A172 (cell line): ENCODE measurements at regions not wholly inside any gene's neighbourhood (a gene's known extent, or its start where the extent isn't known, plus 50 kb on each side); places are given as distances from the start of the nearest gene placed in this dataset.

Source experiments
- DNase-seq: peaks from one replicate; pipeline ENCODE4 v3.0.0-alpha.2; 2015; ENCODE audit warnings: low spot score

DNA sequence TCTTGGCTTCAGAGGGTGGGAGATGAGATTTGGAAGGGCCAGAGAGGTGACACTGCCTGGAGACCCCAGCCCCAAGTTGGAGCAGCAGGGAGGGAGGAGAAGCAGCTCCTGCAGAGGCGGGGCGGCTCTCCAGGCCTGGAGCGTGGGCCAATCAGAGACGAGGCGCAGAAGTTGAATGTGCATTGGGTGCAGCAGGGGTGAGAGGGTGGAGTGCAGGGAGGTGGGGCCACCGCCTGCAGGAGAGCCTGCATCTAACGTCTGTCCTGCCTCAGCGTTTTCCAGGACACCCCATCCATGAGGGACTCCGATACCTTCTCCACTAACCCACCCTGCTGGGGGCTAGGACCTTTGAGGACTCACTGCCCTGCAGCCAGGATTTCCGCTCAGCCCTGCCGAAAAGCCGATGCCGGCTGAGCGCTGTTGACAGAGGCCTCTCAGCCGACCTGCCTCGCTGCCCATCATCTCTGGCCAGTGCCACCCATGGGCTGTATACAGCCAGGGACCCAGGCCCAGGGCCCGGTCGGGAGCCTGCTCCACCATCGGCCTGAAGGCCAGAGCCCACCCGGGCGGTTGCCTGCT, 146.2 kb downstream of the ENGASE start:
- DNase-seq, result no peak

DNA sequence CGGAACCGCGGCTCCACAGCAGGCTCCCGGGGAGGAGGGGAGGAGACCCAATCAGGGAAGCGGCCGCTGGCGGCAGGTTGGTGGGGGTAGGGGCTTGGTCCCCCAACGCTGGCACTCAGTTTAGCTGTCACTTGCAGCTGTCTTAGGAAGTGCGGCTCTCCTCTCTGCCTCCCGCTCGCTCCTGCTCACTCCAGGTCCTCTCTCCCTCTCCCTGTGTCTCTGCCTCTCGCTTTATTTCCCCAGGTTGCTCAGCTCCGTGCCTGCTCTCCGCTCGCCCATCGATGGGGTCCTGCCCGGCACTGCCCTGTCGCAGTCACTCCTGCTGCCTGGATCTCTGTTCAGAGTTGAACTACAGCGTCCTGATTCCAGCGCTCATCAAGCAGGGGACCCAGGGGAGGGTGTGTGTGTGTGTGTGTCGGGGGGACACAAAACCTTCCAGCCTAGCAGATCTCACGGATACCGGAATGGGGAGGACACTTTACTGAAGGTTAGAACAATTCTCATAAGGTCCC, 145.6 kb downstream of the ENGASE start:
- no peak for DNase-seq

DNA sequence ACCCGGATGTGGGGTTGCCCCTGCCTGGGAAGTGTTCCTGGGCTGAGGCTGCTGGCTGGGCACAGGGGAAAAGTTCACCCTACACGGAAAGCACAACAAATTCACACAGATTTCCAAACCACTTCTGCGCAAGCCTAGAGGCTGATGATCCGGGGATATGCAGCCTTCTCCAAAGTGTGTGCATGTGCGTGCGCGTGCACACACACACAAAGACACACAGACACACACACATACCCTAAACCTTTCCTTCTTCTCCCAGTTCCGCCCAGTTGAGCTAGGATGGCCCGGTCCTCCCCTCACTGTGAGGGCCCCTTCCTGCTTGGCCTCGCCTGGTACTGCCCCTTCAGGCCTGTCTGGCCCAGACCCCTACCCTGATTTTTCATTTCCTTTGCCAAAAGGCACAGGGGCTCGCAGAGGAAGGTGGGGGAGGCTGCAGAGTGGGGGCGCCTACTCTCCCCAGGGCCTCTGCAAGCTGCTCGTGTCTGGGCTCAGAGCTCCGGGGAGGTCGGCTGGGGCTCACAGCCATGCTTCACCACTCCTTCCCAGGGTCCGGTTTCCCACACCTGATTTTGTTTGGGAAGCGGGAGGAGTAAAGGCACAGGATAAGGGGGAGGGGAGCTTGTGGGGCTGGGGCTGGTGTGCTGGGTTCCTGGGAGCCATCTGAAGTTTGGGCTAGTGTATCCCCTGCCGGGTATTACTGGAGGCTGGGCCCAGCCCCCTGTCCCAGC, 144.7 kb downstream of the ENGASE start:
- no peak for DNase-seq

DNA sequence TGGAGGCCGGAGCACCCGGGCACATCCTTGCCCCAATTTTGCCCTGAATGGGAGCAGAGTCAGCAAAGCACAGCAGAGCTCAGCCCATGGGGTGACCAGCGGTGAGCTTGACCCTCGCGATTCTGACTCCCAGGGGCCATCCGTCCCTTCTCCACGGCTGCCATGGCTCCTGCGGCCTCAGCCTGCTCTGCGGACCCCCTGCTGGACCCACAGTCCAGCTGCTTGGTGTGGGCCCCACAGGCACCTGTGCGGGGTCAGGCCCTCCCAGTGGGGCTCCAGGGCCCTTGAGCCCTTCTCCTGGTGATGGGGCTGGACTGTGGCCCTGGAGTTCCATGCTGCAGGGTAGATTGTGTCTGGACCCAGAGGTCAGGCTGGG, 144.2 kb downstream of the ENGASE start:
- no peak for DNase-seq

DNA sequence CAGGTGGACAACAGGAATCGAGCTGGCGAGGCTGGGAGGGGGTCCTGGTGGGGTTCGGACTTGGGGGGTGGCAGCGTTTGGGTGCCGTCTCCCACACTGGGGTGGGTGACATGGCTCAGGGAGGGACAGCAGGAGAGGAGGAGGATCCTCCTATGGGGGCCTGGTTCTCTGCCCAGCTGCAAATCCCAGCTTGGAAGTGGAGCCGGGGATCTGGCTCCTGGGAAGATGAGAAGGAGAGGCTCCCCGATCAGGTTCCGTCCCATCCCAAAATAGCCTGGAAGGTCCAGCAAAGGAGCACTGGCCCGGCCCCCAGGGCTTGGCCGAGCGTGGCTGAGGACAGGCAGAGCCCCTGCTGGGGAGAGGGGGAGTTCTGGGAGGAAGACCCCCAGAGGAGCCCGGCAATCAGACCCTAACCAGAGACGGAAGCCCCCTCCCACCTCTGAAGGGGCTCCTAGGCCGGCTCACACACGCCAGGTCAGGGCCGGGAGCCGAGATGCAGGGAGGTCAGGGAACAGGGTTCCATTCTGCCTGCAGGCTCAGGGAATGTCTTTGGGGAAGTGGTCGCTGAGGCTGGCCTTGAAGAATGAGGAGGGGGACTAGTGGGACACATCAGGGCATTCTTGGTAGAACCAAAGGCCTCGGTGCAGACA, 143.7 kb downstream of the ENGASE start:
- no peak for DNase-seq

DNA sequence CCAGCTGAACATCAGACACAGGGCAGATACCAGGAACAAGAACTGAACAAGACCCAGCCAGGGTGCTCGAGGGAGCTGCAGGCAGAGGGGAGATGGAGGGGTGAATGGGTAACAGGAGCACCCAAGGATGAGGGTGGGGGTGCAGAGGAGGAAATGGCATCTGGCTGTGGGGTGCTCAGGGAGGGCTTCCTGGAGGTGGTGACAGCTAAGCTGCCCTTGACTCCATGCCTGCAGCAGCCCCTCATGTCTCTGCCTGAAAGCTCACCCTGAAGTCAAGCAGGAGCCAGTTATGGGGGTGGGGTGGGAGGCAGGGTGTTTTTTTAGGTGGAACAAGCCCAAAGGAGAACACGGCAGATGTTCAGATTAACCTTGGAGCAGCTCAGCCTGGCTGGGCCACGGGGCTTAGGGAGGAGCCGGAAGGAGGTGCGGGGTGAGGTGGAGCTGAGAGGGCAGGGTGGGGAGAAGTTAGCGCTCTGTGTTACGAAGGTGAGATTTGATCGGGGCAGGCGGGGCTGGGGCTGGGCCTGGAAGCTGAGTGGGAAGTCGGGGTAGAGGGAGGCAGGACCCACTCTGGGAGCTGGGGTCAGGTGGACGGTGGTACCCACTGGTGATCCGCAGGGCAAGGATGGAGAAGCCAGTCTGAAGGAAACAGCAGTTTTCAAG, 143.0 kb downstream of the ENGASE start:
- DNase-seq, result no peak

DNA sequence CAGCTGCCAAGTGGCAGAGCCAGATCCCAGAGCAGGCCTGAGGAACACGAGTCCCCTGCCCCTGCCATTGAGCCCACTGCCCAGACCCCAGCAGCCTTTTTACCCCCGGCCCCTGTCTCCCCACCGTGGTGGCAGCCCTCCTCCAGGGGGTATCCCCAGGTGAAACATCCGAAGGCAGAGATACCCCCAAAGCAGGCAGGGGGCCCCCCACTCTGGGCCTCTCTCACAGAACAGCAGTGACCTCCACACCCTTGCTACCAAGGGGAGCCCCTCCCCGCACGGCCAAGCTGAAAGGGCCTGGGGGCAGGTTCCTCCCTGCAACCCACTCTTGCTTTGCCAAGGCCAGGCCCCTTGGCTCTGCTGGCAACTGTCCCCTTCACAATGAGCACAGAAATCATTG, 142.2 kb downstream of the ENGASE start:
- no peak for DNase-seq

DNA sequence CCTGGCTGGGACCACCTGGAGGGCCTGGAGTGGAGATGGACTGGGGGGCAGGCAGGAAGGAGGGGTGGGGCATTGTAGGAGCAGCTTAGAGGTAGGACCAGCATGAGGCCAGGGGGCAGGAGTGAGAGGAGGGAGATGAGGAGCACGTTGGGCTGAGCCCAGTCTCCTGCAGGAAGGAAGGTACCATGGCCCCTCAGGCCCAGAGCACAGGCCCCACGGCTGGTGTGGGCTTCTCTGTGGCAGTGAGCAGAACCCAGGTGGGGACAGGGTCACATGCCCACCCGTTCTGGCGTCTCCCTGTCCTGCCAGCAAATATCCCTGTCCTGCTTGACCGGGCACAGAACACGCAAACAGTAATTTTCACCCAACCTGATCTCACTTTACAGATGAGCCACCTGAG, 141.8 kb downstream of the ENGASE start:
- DNase-seq, result no peak

DNA sequence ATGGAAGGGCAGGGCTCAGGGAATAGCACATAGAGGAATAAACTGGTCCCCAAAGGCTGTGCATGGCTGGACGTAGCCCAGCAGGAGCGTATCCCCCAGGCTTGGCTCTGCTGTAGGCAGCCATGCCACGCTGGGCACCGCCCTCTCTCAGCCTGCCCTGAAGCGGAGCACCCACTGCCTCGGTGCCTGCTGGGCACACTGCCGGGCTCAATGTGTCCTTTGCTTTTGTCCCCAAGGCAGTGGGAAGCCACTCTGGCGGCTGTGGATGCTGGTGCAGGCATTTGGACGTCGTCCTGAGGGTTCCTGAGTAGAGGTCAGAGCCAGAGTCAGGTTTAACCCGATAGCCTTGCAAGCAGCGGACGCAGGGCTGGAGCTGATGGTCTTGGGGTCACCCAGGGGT, 141.0 kb downstream of the ENGASE start:
- DNase-seq, result no peak

DNA sequence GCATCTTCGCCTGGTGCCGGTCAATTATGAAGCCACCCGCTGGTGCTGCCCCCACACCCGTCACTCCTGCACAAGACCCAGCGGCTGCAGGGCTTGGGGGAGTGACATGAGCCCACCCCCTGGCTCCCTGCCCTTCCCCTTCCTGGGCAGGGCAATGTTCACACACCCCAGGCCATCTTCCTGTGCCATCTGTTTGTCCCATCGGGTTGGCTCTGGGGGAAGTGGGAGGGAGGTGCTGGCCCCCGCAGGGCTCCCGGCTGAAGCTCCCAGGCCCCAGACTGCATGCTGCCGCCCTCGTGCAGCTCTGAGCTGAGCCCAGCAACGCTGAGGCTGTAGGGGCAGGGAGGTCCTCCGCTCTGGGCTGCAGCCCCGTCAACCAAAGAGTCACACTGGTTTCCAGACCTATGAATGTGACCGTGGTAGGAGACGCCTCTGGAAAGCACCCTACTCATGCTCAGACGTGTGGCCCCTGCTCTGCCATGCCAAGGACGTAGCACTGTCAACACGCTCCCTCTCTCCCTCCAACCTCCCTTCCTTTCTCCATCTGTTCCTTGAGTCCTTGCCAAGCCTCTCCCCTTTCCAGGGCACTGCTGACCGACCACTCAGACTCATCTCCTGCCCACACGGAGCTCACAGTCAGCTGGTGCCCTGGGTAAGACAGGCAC, 140.4 kb downstream of the ENGASE start:
- no peak for DNase-seq

DNA sequence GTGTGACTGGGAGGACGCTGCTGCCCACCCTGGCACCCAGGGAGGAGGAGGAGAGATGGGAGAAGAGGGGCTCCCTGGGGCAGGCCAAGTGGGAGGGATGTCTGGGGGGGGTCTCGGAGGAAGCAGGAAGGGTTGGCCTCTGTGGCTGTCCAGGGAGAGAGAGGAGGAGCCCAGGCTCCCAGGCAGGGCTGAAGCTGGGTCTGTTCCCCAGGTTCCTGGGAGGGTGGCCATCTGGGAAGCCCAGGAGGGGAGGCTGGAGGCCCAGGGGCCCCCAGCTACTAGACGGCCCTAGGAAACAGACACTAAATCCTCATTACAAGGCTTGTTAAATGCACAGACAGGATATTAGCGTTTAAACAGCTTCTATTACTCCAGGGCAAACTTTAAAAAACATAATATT, 139.8 kb downstream of the ENGASE start:
- DNase-seq, result no peak

DNA sequence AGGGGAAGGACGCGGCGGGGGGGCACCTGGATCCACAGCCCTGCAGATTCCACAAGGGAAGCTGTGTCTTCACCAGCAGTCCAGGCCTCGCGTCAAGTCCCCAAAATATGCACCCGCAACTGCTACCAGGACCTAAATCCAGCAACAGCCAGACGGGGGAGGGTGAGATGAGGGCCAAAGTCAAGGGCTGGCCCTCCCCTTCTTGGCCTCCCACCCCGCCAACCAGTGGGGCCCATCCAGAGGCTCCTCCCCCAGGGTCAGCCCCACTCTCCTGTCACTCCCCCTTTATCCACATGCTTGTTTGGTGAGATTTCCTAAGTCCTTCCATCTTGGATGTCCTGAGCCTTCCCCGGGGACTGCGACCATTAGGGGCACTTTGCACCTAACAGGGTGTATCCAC, 138.7 kb downstream of the ENGASE start:
- no peak for DNase-seq

DNA sequence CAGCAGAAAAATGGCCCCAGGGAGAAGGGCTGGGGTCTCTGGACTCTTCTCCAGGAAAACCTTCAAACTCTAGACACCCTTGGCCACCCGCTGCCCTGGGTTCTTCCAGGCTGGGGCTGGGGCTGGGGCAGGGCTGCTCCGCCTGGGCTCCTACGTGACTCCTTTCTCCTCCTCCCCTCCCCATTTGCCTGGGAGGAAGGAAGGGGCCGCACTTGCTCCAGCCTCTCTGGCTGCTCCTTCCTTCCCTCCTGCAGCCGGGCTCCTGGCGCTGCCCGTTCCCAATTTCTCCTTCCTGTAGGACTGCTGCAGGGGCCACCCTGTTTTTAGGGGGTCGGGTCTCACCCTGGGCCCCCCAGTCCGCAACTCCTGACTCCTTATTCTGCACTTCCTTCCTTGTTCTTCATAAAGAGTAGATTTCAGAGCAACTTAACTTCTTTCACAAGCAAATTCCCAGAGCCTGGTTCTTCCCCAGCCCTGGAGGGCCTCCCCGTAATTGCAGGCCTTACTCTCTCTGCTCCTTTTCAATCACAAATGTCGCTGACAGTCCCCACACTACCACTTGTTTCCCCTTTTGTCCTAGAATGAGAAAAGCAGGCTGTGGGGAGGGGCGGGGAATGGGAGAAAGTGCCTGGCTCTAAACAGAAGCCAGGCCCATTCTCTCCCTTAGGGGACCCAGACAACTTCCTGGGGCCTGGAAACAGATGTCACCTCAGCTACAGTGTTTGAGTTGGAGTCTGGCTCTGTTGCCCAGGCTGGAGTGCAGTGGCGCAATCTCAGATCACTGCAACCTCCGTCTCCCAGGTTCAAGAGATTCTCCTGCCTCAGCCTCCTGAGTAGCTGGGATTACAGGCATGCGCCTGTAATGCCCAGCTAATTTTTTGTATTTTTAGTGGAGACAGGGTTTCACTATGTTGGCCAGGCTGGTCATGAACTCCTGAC, 137.8 kb downstream of the ENGASE start:
- no peak for DNase-seq

DNA sequence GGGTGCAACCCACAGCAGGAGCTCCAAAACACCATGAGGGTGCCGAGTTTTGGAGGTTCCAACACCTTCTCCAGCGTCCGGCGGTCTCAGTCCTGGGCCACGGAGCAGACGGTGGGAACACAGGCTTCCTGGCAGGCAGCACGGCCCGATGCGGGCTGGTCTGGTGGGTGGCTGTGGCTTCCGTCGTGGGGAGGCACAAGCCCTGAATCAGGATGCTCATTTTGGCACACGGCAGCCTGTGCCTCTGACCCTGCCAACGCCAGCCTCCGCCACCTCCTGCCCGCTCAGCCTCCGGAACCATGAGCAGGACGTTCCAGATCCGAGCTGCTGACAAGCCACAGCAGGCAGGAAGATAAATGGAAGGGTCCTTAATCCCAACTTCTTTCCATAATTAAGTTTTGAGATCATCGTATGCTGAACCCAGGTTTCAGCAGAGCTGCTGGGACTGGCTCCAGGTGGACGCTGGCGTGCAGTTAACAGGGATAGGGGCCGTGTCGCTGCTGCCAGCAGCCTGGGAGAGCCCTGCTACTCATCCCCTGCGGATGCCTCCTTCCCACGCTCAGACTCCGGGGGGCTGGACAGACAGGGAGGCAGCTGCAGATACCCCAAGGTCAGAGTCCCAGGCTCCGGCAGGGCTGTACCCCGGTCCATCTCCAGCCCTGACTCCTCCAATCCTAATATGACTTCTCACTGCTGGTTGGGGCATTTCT, 136.6 kb downstream of the ENGASE start:
- DNase-seq, result no peak

DNA sequence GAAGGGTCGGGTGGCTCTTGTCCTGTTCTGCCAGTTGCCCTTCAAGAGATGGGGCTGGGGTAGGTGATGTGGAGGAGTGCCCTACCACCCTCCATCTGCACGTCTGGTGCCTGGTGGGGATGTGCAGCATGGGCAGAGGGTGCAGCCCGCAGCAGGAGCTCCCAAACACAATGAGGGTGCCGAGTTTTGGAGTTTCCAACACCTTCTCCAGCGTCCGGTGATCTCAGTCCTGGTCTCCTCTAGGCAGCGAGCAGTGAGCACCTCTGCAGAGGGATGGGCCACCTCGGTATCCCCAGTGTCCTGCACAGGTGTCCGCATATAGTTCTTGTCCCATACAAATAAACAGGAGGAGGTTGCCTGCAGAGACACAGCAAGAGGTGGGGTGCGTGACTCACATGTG, 136.0 kb downstream of the ENGASE start:
- DNase-seq, result no peak

DNA sequence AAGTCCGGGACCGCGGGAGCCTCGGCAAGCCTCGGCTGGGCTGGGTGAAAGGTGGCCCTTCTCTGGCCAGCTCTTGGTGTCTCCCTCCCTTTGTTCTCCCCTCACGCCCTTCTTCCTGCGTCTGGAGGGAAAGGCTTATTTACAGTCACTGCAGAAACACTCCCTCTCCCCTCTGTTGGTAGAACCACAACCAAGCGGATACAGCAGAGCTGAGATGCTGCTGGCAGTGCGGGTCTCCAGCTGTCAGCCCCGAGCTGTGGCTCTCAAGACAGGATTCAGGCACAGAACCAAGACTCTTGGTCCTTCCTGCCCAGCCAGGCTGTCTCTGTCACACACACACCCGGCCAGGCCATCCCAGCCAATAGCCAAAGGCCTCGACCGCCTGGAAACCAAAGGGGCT, 133.3 kb downstream of the ENGASE start:
- DNase-seq, result no peak

DNA sequence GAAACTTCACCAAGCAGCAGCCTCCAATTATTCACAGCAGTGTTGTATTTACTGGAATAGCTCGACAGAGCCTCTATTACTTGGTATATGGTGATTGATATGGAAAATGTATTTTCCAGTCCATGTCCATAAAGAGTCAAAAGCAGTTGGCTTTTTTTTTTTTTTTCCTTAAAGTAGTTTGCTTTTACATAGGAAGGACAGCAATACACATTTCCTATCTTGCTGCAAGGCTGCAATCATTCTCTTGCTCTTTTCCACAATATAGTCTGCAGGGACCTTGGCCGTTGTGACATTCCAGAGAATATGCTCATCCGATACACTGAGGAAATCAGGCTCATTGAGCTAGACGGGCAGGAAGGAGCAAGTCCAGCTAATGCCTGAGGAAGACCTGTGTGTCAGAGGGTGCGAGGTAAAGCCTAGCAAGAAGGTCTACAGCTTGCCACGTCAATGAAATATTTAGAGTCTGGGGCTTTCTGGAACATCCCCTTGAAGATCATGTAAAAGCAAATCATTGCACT, 131.1 kb downstream of the ENGASE start:
- peak; percentile 23 for DNase-seq

DNA sequence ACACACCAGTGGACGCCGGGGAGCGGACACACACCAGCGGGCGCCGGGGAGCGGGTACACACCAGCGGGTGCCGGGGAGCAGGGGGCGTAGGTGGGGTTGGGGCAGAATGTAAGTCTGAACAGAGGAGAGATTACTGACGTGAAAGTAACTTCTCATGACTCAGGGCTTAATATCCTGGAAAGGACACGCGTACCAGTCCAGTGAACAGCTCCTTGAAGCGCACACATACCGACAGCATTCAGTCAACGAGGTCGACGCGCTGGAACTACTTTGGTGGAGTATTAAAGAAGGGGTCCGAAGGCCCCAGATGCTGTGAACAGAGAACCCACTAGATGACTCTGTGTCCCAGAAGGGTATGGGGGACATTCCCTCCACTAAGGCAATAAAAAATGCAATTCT, 129.6 kb downstream of the ENGASE start:
- DNase-seq, result no peak

DNA sequence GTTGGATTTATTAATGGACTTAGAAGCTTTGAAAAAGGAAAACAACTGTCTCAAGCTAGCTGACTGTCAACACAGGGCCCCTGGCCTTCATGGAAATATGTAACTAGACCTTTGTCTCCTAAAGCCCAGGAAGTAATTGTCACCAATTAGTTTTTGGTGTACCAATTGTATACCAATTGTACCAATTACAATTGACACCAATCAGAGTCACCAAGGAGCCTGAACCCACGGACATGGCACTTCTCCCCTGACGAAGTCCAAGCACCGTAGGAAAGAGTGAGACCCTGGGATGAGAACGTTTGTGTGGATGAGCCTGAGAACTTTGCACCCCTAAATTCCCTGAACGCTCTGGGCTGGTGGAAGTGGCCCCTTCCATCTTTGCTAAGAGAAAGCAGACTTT, 129.0 kb downstream of the ENGASE start:
- no peak for DNase-seq

DNA sequence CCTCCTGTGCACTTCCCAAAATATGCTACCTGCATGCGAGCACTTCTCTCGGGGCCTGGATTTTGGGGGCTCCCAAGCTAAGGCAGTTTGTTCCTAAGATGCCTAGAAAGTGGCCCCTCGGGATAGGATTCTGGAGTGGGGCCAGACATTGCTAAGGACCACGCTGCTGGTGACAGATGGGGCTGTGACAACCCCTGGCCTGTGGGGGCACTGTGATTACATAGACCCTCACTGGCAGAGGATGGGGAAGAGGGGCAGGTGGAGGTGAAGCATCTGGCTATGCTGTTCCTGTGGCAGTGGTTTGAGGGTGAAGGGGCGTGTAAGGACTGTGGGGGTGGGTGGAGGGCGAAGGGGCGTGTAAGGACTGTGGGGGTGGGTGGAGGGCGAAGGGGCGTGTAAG, 128.4 kb downstream of the ENGASE start:
- DNase-seq, result no peak
